Stimulated activated CD8-positive, alpha-beta memory T cell treated with anti-CD3 and anti-CD28 coated beads, Interleukin-7, amount 100 ng/mL, for 4 hours (primary cell): ENCODE measurements at regions not wholly inside any gene's neighbourhood (a gene's known extent, or its start where the extent isn't known, plus 50 kb on each side); places are given as distances from the start of the nearest gene placed in this dataset.

ENCODE experiments used
- DNase-seq, 2 donors: peaks; one replicate each; pipeline ENCODE4 v3.0.0-alpha.2; 2020; ENCODE audit warnings: low read depth in 2 of 2

DNA sequence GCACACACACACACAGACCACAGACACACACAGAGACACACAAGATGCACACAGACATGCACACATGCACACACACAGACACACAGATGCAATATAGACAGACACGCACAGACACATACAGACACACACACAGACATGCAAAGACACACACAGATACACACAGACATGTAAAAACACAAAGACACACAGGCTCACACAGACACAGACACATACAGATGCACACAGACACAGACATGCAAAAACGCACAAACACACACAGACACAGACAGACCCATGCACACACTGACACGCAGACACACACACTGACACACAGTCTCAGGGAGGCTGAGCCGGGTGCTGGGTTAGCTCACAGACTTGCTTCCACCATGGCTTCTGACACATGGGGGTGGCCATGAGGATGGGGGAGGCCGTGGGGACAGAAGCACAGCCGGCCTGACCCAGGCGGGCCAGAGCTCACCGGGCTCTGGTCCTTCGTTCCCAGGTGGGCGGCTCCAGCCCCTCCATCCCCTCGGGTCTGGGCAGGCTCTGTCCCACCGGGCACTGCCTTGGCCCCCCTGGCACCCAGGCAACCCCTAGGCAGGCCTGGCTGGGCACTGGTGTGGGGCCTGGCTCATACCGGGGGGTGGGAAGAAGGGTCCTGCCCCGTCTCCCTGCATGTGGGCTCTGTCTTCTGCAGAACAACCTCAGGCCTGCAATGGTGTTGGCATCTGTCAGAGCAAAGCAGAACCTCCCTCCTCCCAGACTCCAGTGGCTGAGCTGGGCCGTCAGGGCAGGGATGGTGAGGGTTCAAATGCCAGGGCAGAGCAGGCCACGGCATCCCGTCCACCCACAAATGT is 1489.5 kb downstream of the BRD1 start:
- DNase-seq: no peak

DNA sequence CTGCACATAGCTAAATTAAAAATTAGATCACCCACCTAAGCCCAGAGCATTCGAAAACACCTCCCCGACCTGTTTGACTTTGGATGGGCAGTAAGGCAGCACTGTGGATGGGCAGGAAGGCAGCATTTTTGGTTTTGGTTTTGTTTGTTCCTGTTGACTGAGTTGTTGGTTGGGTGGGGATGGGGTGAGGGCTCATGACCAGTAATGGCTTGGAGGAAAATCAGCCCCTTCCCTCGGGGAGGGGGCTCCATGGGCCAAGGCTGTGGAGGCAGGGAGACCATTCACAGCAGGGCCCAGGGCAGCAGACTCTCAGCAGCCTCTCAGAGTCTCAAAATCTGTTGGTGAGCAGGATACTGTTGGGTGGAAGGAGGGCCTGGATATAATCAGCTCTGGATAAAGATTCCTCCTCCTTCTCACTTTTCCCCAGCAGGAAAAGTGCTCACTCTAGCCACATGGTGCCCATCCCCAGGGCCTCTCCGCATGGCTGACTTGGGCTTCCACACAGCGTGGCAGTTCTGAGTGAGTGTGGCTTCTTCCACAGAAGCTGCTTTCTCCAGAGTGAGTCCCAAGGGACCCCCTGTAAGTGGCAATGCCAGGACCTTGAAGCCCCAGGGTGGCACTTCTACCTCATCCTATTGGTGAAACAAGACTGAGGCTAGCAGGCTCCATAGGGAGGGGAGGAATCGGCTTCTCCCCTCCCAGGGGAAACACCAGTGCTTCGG is 1491.2 kb downstream of the BRD1 start:
- no peak for DNase-seq

DNA sequence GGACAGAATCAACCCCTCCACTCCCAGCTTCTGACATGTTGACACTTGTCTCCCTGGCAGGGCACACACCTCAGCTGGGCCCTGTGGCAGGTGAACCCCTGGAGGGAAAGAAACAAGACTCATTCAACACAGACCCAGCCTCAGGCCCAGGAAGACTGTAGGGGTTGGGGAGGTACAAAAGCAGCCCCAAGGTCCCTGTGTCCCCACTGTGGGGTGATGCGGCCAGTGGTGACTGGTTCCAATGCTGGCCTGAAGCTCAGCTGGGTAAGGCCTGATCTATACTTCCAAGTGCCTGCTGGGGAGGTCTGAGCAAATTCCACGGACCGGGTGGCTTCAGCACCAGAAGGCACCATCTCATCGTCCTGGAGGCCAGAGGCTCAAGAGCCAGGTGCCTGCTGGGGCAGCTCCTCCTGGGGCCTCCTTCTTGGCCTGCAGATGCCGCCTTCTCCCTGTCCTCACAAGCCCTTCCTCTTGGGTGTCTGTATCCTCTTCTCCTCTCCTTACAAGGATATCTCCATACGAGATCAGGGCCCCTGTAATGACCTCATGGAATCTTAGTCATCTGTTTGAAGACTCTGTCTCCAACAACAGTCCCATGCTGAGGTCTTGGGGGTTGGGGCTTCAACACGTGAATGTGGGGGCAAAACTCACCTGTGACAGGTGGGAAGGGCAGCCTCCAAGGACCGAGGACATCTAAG is 1492.1 kb downstream of the BRD1 start:
- no peak for DNase-seq

DNA sequence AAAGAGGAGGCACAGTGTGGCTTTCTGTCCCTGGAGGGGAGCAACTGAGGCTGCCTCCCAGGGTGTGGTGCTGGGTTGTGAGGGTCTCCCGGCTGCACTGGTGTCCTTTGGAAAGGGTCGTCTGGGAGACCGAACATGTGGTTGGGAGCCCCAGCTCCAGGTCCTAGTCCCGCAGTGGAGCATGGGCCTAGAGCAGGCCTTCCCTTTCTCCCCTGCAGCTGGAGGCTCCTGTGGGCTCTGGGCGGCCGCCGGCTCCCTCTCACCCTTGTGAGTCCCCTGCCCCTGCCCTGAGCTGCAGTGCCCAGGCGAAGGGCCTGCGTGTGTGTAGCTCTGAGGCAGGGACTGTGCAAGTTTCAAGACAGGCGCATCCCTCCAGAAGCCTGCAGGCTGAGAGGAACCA is 1492.7 kb downstream of the BRD1 start:
- no peak for DNase-seq

DNA sequence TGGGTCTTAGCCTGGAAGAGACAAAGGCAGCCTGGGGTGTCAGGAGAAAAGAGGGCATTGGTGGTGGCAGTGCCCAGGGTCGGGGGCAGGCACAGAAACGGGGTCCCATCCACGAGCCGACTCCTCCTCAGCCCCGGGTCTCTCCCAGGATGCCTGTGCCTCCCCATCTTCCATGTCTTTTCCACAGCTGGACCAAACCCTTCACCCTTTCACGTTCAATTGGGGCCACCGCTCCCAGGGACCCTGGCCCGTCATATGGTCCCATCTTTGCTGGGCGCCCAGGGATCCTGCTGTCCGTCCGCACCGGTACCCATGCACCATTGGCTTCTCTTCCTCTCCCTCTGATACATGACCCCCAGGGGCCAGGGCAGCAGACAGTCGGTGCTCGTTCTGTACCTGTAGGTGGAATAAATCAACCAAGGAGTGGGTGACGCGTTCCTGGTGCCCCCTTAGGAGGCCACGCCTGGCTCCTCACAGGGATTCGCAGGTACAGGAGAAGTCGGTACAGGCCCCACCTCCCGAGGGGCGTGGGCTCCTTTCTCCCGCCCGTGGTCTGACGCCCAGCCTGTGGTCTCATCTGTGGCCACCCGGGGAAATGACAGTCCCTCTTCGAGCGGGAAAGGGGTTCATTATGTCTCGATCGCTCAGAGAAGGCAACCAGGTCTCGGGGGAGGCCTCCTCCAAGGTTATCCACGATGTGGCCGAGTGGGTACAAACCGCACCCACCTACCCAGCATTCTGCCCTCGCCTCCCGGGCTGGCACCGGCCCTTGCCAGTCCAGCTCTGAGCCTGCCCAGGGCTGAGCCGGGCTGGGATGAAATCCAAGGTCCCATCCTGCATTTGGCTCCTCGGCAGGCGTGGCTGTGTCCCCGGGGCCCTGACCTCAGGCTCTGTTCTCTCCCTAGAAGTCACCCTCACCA is 1493.6 kb downstream of the BRD1 start:
- DNase-seq: no peak

DNA sequence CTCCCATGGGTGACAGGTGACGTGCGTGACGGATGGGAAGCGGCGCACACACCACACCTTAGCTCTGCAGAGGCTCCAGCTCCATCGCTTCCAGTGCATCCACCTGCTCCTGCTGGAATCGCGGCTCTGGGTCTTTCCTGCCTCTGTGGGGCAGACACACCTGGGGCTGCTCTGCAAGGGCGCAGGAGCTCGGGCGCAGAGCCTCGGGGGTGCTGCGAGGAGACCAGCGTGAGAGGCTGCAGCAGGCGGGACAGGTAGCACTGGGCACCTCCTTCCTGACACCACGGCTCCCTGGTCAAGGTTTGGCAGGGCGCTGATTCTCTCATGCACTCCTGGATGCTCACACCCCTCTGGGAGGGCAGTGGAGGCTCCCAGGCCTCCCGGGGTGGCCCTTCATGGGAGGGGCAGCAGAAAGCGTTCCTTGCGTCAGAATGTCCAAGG is 1494.3 kb downstream of the BRD1 start:
- DNase-seq: no peak

DNA sequence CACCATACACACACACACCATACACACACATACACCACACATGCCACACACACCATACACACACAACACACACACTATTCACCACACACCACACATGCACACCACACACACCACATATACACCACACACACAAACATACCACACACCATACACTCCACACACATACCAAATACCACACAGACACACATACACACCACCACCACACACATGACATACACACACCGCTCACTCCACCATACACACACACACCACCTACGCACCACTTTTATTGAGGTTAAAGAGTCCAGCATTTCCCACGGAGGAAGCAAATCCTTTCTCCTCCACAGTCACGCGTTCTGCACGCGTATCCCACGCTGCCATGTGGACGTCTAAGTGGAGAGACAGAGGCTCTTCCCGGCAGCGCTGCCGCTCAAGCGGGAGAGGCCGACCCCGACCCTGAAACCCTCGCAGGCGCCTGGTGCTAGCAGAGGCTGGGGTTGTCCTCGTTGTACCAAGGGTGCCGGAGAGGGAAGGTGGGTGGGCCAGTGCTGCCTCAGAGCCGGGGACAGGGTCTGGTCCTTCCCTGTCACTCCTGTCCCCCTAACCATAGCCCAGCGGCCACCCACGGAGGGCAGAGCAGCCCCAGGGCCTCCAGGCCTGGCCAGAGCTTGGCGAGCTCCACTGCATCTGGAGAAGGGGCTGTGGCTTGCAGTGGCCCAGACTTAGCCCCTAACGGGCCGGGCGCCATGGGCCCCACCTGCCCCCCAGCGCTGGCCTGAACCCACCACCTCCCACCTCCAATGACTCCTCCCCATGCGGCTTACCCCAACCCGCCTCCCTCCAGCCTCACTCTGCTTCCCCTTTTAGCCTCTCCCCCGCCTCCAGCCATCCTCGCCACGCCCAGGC is 1495.0 kb downstream of the BRD1 start:
- DNase-seq: no peak

DNA sequence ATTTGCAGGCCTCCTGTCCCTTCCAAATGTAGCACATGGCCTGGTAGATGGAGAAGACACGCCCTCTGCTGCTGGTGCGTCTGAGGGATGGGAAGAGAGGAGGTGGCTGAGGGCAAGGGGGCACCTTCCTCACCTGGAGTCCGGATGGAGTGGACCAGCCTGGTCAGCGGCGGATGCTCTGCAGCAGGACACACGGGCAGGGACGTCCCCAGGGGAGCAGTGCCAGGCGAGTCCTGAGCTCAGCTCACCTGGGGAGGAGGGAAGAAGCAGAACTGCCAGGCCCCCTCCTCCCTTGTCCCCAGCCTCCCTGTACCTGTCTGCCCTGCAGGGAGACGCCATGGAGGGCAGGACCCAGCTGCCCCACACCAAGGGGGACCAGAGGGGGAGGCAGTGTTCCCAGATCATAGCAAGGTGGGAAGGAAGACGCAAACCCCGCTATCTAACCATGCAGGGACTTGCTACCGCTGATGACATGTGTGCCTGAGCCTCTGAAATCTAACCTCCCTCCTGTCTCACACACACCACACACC is 1495.9 kb downstream of the BRD1 start:
- DNase-seq: no peak

DNA sequence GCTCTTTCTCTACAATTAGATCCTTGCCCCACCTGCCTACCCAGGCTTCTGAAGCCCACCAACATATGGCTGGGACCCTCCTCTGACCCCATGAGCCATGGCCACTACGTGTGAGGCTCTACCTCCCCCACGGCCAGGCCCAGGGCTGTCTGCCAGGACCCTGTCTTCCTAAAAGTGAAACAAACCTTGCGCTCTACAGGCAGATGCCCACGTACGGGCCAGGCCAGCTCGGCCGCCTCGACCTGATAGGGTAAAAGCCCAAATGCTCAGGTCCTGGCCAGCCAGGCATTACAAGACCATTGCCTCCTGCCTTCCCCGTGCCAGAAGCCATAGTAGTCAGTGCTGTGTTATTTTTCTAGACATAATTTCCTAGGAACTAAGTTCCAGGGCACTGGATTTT is 1496.4 kb downstream of the BRD1 start:
- DNase-seq: no peak

DNA sequence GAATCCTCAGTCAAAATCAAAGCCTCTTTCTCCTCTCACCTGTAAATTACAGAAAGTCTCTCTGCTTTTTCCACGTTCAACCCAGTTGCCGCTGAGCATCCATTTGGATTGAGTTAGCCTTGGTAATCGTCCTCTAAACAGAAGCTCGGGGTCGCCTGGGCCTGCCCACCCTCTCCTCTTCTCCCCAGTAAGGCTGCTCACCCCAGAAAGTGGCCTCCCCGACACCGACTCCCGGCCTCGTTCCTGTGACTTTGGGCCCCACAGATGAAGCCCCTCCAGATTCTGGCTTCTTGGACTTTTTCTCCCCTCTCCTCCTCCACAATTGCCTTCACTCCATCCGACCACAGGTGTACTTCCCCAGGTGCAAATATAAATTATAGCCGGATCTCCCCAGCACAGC is 1500.0 kb downstream of the BRD1 start:
- DNase-seq: no peak

DNA sequence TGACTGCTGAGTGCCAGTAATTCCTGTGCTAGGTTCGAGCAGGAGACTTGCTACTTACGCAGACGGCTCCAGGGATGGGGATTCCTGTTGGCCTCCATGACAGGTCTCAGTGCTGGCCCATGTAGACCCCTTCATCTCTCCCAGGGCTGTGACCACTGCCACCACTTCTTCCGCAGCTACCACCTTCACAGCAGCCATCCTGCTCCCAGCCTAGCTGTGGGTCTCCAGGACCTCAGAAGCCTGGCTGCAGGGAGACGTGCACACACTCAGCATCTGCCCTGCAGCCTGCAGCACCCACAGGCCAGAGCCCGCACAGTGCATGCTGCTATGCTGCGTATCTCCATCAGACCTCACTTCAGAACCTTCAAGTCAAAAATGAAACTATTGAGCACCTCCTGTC is 1503.9 kb downstream of the BRD1 start:
- DNase-seq: no peak

DNA sequence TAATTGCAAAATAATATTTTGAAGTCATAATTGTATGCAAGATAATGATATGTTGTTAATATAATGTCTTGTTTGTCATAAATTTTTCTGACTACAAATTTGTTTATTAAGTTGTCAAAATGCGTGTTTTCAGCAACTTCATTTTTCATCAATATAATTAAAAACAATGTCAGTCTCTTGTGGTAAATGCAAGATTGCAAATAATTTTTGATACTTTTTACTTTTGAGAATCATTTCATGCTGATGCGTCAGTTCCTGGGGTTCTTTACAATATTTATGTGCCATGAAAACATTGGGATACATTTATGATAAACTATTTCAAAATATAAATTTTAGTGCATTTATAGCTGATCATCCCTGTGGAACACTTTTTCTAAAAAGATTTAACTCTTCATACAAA is 1504.8 kb downstream of the BRD1 start:
- no peak for DNase-seq

DNA sequence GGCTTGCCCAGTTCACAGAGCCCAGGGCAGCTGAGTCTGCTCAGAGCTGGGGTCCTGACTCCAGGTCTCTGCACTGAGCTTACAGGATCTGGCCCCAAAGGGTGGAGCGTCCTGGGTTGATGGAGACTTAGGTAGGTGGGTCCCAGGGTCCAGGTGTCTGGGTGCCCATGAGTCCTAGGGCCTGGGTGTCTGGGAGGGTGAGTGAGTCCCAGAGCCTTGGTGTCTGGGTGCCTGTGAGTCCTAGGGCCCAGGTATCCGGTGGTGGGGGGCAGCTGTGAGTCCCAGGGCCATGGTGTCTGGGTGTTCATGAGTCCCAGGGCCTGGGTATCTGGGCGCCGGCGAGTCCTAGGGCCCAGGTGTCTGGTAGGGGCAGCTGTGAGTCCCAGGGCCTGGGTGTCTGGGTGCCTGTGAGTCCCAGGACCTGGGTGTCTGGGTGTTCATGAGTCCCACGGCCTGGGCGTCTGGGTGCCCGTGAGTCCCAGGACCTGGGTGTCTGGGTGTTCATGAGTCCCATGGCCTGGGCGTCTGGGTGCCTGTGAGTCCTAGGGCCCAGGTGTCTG is 1505.6 kb downstream of the BRD1 start:
- no peak for DNase-seq

DNA sequence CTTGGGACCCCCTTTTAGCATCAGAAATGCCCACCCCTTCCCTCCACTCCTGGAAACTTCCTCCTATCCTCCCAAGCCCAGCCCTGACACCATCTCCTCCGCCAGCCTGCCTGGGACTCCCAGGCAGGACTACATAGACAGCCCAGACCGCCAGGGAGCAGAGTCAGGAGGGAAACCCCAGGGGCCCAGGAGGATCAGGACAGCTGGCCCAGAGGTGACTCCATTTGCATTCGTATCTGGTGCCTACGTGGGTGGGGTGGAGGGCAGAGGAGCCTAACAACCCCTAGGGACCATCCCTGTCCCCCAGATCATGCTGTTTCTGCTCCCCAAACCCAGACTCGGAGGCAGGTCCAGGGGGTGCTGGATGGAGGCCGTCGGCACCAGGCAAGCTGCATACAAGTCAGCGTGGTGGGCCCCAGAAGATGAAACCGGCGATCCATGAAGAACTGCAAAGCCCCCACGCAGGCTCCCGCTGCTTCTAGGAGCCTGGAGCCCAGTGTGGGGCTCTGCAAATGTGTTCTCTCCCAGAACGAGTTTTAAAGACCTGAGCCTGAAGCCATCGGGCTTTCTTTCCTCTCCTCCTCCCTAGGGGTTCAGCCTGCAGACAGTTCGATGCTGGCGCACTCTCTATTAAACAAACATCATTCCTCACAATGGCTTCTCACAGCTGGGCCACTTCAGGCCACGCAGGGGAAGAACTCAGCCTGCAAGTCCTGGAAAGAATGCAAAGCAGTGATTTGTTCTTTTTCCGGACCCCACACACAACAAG is 1506.8 kb downstream of the BRD1 start:
- no peak for DNase-seq

DNA sequence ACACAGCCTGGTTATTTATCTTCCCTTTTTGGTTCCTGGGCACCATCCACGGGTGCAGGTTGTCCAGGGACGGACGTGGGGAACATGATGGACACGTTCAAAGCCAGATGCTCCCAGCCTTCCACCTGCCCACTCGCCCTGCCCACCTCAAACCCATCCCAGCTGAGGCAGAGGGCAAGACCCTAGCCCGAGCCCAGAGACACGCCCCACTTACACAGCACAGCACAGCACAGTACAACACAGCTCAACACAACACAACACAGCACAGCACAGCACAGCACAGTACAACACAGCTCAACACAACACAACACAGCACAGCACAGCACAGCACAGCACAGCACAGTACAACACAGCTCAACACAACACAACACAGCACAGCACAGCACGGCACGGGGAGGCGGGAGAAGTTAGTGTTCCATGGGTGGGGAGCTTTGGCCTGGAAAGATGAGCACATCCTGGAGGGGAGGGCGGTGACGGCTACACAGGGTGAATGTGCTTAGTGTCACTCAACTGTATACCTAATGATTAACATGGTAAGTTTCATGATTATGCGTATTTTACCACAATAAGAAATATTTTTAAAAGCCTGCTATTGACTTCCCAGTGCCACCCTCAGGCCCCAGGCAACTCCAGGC is 1507.5 kb downstream of the BRD1 start:
- DNase-seq: no peak

DNA sequence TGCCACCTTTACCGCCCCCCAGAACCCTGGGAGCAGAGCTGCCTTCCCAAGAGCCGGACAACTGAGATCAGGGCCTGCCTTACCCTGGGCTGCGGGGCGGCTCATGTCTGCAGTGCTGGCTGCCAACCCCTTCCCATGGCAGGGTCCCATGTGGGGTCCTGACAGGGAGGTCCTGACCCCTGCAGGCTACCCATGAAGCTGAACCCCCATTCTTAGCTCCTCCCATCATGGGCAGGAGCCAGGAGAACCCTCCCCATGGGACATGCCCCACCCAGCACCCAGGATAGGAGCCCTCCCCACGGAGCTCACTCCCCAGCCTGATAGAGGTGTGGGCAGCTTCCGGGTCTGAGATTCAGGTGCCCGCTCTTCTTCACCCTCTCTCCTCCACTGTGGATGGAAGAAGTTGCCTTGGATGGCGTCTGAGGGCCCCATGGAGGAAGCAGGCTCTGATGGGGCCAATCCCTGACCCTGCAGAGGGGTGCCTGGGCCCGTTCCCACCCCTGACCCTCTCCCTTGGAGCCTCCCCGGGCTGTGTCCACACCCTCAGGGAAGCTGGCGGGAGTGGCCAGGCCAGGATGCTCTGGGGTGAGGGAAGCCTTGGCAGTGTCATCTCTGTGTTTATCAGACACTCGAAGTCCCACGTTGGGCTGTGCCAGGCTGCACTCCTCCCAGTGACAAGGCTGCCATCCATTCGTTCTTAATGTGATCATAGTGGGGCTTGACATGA is 1508.2 kb downstream of the BRD1 start:
- DNase-seq: no peak

DNA sequence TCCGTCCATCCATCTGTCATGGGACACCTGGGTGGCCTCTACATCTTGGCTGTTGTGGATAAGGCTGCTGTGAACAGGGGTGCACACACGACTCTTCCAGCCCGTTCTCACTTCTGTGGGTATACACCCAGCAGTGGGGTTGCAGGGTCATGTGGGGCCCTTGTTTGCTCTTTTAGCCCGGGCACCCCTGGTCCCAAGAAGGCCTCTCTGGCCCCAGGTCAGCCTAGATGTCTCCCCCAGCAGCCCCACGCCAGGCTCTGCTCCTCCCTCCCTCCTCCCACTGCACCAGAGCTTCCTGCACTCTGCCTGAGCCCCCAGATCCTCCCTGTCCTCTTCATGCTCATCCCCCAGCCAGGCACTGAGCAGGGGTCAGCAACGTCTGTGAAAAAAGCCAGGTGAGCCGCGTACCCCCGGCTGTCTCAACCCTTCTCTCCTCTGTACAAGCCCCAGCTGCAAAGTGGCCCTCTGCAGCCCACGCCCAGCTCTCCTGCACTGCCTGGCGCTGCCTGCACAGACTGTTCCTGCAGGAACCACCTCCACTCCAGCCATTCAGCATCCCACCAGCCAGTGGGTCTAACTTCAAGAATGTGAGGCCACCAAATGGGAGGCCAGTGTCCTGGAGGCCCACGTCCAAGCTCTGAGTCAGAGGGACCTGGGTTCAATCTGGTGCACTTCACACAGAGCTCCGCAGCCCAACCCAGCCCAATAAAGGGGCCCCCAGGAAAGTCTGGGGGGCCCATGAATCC is 1508.9 kb downstream of the BRD1 start:
- no peak for DNase-seq
